HL-60 (cell line): ENCODE measurements at regions not wholly inside any gene's neighbourhood (a gene's known extent, or its start where the extent isn't known, plus 50 kb on each side); places are given as distances from the start of the nearest gene placed in this dataset.

Experiments used
- DNase-seq, 2 experiments: peaks; one replicate each; pipeline ENCODE4 v3.0.0-alpha.2; 2010 to 2020; ENCODE audit warnings: low read depth in 1 of 2, low spot score in 1 of 2
- H3K27ac ChIP-seq: fragments of 250-450 bp; sonication (Bioruptor Pico); replicated peaks from 2 replicates; pipeline ENCODE4 v1.5.1; 2020; ENCODE audit warnings: mild to moderate bottlenecking, moderate library complexity
- H3K27me3 ChIP-seq: fragments of 250-450 bp; sonication (Bioruptor Pico); 2 replicates; pipeline ENCODE4 v1.5.1; 2021; ENCODE audit warnings: mild to moderate bottlenecking, moderate library complexity; ENCODE audit not compliant: insufficient read depth, poor library complexity, severe bottlenecking
- H3K4me3 ChIP-seq: replicated peaks from 2 replicates; pipeline ENCODE4 v1.5.1; 2011; ENCODE audit warnings: mild to moderate bottlenecking, control low read depth, low read length; ENCODE audit not compliant: insufficient read depth
- CTCF ChIP-seq: IDR thresholded peaks from one replicate; pipeline ENCODE4 v1.5.1; 2011; ENCODE audit warnings: low read length, control low read depth, inconsistent platforms; ENCODE audit not compliant: insufficient read depth
- GABPA ChIP-seq: IDR thresholded peaks from 2 replicates; pipeline ENCODE4 v1.6.1; 2012; ENCODE audit warnings: low read depth
- POLR2AphosphoS5 ChIP-seq: IDR thresholded peaks from 2 replicates; pipeline ENCODE4 v1.6.1; 2012; ENCODE audit warnings: low read depth
- REST ChIP-seq: IDR thresholded peaks from 2 replicates; pipeline ENCODE4 v1.6.1; 2012; ENCODE audit warnings: low read depth; ENCODE audit not compliant: insufficient replicate concordance
- SPI1 ChIP-seq: IDR thresholded peaks from 2 replicates; pipeline ENCODE4 v1.6.1; 2012; ENCODE audit warnings: low read depth, mild to moderate bottlenecking, borderline replicate concordance

GRCh38 chr2:22903616-22904015, 481.4 kb upstream of the KLHL29 start:
- Histone ChIP-seq H3K27me3 (no peaks in the 10 kb centered on the region), H3K27ac (no peak overlapping the region), H3K4me3 (no peak overlapping the region)
- no peak for DNase-seq
- TF ChIP-seq REST: no peak
- no peak for TF ChIP-seq SPI1
- no peak for TF ChIP-seq POLR2AphosphoS5
- no peak for TF ChIP-seq GABPA
- no peak for TF ChIP-seq CTCF

- Histone ChIP-seq H3K4me3 (no peak overlapping the region), H3K27ac (no peak overlapping the region), H3K27me3 (no peaks in the 10 kb centered on the region)
- TF ChIP-seq GABPA: no peak
- peak; percentile 9 for TF ChIP-seq CTCF
- DNase-seq: no peak
Observed at GRCh38 chr2:22904126-22904684, 480.8 kb upstream of the KLHL29 start.

- Histone ChIP-seq H3K27ac (no peak overlapping the region), H3K4me3 (no peak overlapping the region), H3K27me3 (no peaks in the 10 kb centered on the region)
- TF ChIP-seq CTCF (no peak), POLR2AphosphoS5 (no peak), SPI1 (no peak), GABPA (no peak), REST (no peak)
- DNase-seq: no peak
Observed at GRCh38 chr2:22907330-22907729, 477.6 kb upstream of the KLHL29 start.

- TF ChIP-seq CTCF: no peak
- TF ChIP-seq GABPA: no peak
- no peak for TF ChIP-seq SPI1
- no peak for TF ChIP-seq POLR2AphosphoS5
- no peak for TF ChIP-seq REST
- no peak overlapping the region for H3K4me3 ChIP-seq
- no peak overlapping the region for H3K27ac ChIP-seq
- no peak for DNase-seq
- no peaks in the 10 kb centered on the region for H3K27me3 ChIP-seq
Observed at GRCh38 chr2:22912398-22912797, 472.6 kb upstream of the KLHL29 start.
